ENCODE measurements at regions not wholly inside any gene's neighbourhood (a gene's known extent, or its start where the extent isn't known, plus 50 kb on each side); places are given as distances from the start of the nearest gene placed in this dataset.

DNA sequence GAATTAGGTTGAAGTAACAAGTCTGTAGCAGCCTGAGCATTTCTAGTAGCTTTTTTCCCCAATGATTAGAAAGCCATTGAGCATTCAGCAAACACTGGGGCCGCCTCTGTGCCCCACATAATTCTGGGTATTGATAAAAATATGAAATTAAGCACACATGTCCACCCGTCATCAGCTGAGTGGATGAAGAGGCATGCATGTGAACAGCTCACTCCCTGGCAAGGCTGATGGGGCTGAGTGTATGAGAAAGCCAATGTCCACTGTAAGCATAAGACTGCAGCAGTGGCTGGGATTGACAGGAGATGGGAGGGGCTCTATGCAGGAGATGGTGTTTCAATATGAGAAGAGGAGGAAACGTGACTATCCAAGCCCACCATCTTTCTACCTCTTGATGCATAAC lies 124.4 kb upstream of the KLHL29 start:
- DNase-seq, result no peak

- no peak for DNase-seq
These were observed 116.3 kb upstream of the KLHL29 start for GRCh38 chr2:23268467-23269263.

- no peak for DNase-seq
These were observed 115.2 kb upstream of the KLHL29 start for GRCh38 chr2:23269747-23270146.

GRCh38 chr2:23270810-23271209 lies 114.2 kb upstream of the KLHL29 start:
- DNase-seq, result no peak

DNA sequence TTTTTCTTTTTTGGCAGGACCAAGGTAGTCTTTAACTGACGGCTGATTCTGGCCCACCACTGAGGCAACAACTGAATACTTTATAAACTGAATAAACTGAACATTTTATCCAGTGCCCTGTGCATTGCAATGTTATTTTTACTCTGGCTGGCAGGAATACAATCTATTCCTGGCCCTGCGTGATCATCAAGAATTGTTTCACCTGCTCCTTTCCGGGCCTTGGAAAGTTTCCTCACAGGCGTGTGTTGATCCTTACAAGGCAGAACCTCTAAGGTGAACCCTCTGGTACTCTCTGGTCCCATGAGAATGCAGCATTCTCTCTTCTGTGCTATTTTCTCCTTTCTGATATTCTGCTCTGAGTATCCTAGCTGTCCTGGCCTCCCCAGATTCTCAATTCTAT lies 113.7 kb upstream of the KLHL29 start:
- no peak for DNase-seq

DNA sequence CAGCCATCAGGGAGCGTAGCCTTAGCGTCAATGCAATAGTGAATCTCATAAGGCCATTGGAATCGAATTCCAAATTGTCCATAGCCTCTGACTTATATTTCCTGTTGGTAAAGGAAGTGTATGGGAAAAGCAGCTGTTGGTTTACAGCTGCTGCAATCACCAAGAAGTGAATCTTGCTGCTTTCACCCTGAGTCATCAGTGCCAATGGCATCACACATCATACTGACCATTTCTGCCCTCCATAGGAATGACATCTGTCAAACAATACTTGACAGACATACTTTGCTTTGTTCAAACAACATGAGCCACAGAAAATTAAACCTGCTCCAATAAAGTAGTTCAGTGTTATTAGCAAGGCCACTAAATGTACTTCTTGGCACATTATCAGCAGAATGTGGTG lies 111.2 kb upstream of the KLHL29 start:
- no peak for DNase-seq

DNA sequence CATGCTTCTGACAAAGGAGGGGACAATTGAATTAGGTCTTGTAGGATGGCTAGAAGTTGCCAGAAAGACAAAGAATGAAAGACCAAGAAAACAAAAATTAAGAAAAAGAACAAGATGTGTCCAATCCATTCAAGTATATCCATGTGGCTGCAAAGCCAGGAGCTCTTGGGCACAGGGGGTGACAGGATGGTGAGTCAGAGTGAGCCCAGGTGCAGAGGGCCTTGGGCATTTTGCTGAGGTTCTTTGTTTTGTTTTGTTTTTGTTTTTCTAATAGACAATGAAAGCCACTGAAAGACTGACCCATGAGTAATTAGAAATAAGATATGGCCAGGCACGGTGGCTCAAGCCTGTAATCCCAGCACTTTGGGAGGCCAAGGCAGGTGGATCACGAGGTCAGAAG lies 104.6 kb upstream of the KLHL29 start:
- DNase-seq, result no peak

DNA sequence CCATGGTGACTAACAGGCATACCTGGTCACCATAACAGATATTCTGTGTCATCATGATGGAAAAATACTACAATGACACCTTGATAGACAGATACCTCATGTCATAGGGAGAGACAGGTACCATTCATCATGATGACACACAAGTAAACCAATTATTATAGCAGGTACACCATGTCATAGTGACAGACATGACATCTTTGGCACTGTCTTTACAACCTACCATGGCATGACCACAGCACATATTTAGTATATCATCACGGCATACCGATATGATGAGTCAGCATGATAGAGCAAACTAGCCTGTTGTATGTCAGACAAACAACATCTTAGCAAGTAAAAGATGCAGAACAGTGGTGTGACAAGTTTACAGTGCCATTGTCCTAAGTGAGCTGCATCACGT lies 101.3 kb upstream of the KLHL29 start:
- no peak for DNase-seq

- DNase-seq, result no peak
These were observed 99.7 kb upstream of the KLHL29 start for GRCh38 chr2:23285091-23285800.

DNA sequence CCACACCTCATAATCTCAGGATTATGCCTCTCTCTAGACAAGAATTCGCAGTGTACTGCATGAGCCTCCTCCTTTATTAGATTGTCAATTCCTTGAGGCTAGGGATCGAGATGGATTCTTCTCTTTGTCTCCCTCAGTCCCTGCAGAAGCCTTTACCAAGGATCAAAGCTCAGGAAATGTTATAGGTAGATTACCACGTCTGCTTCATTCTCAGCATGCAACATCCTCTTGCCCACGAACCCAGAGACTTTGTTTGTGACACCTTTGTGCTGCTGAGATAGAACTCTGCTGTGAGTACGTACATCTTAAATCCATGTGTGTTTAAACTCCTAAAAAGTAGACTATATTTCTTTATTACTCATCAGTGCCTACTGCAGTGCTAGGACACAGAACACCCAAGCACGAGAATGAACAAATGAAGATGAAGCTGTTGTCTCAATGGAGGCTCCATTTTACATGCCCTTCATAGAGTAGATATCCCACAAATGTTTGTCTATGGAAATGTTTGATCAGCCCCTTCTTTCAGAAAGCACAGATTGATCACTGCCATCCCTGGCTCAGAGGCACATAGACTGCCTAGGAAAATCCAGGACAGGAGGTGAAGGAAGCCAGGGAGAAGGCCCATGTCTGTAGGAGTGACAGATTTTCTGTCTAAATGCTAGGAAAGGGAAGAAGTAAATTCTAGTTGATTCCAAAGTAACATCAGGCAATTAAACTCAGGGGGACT lies 98.8 kb upstream of the KLHL29 start:
- DNase-seq, result no peak

GRCh38 chr2:23286758-23287704 lies 97.9 kb upstream of the KLHL29 start:
- DNase-seq, result no peak

DNA sequence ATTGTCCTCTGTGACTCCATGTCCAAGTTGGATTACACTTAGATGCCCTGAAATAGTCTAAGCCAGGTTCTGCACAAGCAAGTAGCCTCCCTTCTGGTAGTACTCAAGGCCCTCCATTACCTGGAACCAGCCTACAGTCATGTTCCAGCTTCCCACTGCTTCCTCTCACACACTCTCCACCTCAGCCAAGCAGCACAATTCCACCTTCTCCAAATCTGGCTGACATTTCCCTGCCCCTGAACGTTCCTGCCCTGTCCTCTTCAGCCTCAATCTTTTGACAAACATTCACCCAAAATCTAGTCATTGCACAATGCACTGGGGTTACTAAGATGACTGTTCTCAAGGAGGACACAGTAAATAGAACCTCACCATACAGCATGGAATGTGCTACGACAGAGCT lies 95.3 kb upstream of the KLHL29 start:
- no peak for DNase-seq

DNA sequence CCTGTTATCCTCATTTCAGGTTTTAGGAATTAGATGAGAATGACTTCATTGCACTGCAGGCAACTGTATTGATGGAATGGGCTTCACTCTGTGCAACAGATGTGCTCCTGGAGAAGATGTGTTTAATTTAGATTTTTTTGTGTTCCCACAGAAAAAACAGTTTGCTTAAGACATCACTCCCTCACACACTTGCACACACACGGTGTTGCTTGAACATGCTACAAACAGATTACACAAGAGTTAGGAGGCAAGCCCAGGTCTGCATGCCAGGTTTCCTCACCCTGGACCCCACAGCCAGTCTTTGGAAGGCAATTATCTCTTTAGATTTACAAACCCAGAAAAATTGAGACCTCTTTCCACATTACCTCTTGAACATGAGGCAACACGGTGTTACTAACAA lies 93.7 kb upstream of the KLHL29 start:
- DNase-seq, result no peak

DNA sequence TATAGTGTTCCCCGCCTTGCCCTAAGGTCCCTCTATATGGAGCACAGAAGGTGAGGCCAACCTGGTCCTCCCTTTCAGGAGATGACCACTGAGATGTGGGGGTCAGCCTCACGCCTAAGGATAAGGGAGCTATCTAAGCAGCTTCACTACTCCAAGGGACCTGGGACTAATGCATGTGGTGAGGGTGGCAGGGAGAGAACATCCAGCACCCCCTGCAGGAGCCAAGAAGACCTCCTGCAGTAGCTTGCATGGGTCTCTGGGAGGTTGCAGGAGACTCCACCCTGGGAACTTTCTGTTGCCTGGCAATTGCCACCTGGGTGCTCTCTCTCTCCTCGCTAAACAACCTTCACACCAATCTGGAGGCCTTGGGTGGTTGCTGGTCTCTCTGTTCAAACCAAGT lies 93.0 kb upstream of the KLHL29 start:
- no peak for DNase-seq

DNA sequence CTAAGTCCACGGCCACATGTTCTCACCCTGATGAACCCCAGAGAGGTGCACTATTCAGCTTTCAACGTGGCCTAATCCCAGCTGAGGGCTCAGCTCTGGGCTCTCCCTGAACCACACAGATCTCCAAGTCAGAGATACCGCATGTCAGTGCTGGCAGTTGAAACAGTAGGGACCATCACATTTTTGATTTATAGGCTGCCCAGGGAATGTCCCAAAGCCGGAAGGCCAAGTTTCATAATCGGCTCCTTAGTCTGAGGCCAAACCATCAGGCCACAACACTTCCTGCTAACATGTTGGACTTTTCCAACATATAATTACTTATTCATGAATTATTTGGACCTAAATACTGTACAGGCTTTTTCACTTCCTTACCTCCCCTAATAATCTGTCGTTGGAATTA lies 91.9 kb upstream of the KLHL29 start:
- no peak for DNase-seq

GRCh38 chr2:23293731-23294130 lies 91.2 kb upstream of the KLHL29 start:
- DNase-seq, result no peak

DNA sequence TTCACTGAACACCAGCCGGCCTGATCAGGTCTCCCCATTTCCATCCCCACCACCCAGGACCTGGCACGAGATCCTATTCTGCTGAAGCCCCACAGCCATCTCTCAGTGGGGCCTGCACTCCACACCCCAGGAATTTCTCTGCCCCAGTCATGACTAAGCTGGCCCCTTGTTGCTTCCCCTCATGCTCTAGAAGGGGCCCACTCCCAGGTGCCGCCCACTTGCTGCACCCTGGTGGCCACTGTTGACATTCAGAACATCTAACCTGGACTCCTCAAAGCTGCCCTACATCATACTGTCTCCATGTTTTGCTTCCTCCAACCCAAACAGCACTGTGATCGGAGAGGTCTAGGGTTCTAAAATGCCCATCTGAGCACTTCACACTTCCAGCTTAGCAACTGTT lies 90.7 kb upstream of the KLHL29 start:
- no peak for DNase-seq

GRCh38 chr2:23296691-23297090 lies 88.3 kb upstream of the KLHL29 start:
- no peak for DNase-seq

DNA sequence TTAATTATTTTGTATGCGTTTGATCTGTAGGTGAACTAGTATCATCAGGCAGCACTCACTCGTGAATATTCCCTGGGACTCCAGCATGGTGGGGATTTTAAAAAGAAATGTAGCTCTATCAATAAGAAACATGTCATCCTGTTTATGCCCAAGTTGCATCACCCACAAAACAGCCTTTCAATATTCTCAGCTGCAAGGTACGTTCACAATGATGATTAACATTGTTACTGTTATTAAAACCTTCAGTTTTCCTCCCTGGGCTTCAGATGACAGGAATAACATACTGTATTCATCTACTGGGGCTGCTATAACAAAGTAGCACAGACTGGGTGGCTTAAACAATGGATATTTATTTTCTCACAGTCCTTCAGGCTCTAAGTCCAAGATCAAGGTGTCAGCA lies 87.9 kb upstream of the KLHL29 start:
- DNase-seq, result no peak

DNA sequence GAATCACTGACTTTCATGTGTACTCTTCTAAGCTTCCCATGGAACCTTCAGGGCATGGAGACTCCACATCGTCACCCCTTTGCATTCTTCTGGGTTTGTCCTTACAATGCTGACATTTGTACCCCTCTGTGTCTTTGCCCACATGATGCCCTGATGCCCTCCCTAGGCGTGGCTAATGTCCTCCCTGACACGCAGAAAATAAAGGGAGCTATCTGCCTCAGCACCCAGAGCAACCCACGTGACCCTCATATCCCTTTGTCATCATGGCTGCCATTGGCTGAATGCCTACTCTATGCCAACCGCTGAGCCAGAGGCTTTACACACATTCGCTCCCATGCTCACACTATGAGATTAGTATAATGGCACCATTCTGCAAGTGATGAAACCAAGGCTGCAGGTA lies 86.4 kb upstream of the KLHL29 start:
- no peak for DNase-seq

DNA sequence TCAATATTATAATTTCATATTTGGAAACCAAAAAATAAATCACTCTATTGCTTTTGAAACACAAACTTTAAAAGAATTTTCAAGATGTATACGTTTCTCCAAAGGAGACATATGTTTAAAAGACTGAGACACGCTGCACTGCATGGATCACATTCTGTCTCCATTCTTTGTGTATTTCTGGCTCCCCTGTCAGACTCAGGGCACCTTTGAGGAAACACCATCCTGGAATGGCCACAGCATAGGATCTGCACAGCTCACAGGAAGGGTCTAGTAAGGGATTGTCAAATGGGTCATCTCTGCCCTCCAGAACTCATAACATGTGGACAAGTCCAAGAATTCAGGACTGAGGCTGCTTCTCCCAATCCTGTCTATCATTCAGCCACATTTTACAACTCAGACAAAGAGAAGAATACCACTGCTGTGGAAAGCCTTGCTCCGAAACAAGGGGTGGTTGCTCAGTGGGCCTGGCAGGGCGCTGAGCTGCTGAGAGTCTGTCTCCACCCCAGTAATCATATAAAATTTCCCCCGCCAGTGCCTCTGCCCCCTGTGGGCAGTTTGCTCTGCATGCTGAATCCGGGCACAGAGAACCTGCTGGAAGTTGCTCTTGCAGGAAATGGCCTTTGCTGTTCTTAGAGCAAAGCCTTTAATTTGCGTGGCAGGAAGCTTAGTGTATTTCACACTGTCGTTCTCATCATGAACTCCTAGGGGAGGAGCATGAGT lies 85.3 kb upstream of the KLHL29 start:
- no peak for DNase-seq

All from nucleus accumbens (tissue), 56 donors.